Esophagus squamous epithelium (tissue), 5 donors: ENCODE measurements at regions not wholly inside any gene's neighbourhood (a gene's known extent, or its start where the extent isn't known, plus 50 kb on each side); places are given as distances from the start of the nearest gene placed in this dataset.

Experiments used
- DNase-seq: peaks from one replicate; lab custom pipeline; 2025; lab: John Stamatoyannopoulos, UW
- H3K27ac ChIP-seq, 4 donors: fragments of 200-600 bp; sonication (generic); one replicate each; pipeline ENCODE4 v1.5.1; 2016 to 2019; ENCODE audit warnings: mild to moderate bottlenecking in 1 of 4
- H3K27me3 ChIP-seq, 4 donors: fragments of 200-600 bp; sonication (generic); 1 replicate in 3 of 4; 2 replicates in 1 of 4; pipeline versions ENCODE4 v1.5.1 to v1.6.0; 2017 to 2021; ENCODE audit warnings: antibody characterized with exemption in 1 of 4
- H3K36me3 ChIP-seq, 3 donors: fragments of 200-600 bp; sonication (generic); one replicate each; pipeline ENCODE4 v1.5.1; 2016 to 2019
- H3K4me1 ChIP-seq, 3 donors: fragments of 200-600 bp; sonication (generic); one replicate each; pipeline ENCODE4 v1.5.1; 2017 to 2019
- H3K4me3 ChIP-seq, 4 donors: fragments of 200-600 bp; sonication (generic); 1 replicate in 3 of 4; 2 replicates in 1 of 4; pipeline ENCODE4 v1.5.1; 2016 to 2019; ENCODE audit warnings: mild to moderate bottlenecking in 2 of 4, moderate library complexity in 1 of 4
- H3K9me3 ChIP-seq, 3 donors: fragments of 200-600 bp; sonication (generic); one replicate each; pipeline ENCODE4 v1.5.1; 2016 to 2019
- POLR2A ChIP-seq, 4 donors: fragments of 450-650 bp; IDR thresholded peaks; one replicate each; pipeline ENCODE4 v1.6.1; 2017; ENCODE audit warnings: antibody characterized with exemption in 4 of 4, mild to moderate bottlenecking in 4 of 4, moderate library complexity in 3 of 4
- WGBS, 2 donors: methylation state at CpG; one replicate each; pipeline ENCODE4 v1.1.5; 2018; 5-methylcytosine and 5-hydroxymethylcytosine counted together
- intact Hi-C: fragments of 100-400 bp; cut with DNase I; formaldehyde crosslinking; loops from one replicate; pipeline ENCODE4 v1.15.0; 2022
- TF ChIP-seq, protein P1 (sequence below), 6 experiments: fragments of 450-650 bp in 4 of 6; fragments of 200-600 bp in 2 of 6; sonication (generic) in 2 of 6; IDR thresholded peaks; one replicate each; pipeline ENCODE4 v1.5.1; 2016 to 2019; ENCODE audit warnings: antibody characterized with exemption in 6 of 6, mild to moderate bottlenecking in 4 of 6, moderate library complexity in 4 of 6
- donor health status: DM: yes; HTN: yes; CAD: no.

DNA sequence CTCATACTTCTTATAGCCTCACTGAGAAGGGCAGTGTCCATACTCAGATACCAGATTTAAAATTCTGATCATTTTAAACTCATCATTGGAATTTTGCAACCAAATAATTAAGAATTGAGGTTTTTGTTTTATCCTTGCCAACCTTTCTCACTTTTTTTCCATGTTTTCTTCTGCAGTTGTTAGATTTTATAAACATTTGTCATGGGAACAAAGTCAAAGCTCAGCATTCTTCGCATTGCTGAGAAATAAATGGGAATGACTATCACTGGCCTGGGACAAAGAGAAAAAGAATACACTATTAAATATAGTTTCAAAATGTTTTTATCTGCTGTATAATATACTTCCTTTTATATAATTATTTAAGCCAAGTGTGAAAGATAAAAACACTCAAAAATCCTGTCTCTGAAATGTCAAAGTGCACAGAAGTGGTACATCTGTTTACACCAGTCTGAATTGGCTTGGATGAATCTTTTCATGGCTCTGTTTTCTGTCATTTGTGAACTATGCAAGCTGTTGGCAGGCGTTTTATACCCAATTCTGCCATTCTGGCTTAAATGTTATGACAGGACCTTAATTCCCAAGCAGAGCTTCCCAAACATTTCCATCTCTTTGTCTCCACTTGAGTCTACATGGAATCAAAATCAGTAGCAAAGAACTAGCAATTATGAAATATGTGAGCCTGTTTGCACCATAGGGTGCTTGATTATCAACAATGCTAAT, 249.3 kb upstream of the SYT4 start:
- DNase-seq = no peak
- intact Hi-C loops = no loop called here
- Histone ChIP-seq H3K27ac (no peak overlapping the region), H3K4me1 (no peaks in the 10 kb centered on the region), H3K36me3 (no peaks in the 10 kb centered on the region), H3K9me3 (no peaks in the 10 kb centered on the region), H3K27me3 (no peaks in the 10 kb centered on the region), H3K4me3 (no peak overlapping the region)
- TF ChIP-seq POLR2A (IDR thresholded peaks at IDR 0.05) = no peak
- TF ChIP-seq, protein P1, sequence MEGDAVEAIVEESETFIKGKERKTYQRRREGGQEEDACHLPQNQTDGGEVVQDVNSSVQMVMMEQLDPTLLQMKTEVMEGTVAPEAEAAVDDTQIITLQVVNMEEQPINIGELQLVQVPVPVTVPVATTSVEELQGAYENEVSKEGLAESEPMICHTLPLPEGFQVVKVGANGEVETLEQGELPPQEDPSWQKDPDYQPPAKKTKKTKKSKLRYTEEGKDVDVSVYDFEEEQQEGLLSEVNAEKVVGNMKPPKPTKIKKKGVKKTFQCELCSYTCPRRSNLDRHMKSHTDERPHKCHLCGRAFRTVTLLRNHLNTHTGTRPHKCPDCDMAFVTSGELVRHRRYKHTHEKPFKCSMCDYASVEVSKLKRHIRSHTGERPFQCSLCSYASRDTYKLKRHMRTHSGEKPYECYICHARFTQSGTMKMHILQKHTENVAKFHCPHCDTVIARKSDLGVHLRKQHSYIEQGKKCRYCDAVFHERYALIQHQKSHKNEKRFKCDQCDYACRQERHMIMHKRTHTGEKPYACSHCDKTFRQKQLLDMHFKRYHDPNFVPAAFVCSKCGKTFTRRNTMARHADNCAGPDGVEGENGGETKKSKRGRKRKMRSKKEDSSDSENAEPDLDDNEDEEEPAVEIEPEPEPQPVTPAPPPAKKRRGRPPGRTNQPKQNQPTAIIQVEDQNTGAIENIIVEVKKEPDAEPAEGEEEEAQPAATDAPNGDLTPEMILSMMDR (IDR thresholded peaks at IDR 0.05) = no peak
- WGBS, 2 donors = 38 to 42% methylated on average over 2 of the region's 2 CpGs

DNA sequence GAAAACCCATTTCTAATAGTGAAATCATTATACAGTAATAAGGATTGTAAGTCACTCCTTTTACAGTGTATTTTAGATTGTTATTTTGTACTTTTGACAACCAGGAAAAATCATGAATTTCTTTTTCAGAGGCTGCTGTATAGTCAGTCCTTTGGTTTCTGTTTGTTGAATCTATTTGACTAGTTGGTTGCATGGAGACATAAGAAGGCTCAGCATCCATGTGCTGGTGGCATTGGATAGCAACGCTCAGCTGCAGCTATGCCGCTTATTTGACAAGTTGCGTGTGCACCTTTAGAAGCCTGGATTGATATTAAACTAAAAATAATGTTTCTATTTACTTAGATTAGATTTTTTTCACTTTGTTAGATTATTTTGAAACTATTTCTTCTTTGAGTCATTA, 254.1 kb upstream of the SYT4 start:
- 84 to 94% methylated on average over 3 of the region's 3 CpGs for WGBS, 2 donors
- intact Hi-C loops = no loop called here
- no peaks in the 10 kb centered on the region for H3K36me3 ChIP-seq
- H3K27ac ChIP-seq = no peak overlapping the region
- H3K27me3 ChIP-seq = no peaks in the 10 kb centered on the region
- H3K4me1 ChIP-seq = no peaks in the 10 kb centered on the region
- no peak overlapping the region for H3K4me3 ChIP-seq
- TF ChIP-seq, protein P1 (IDR thresholded peaks at IDR 0.05) = no peak
- no peak for TF ChIP-seq POLR2A (IDR thresholded peaks at IDR 0.05)
- no peaks in the 10 kb centered on the region for H3K9me3 ChIP-seq
- no peak for DNase-seq

DNA sequence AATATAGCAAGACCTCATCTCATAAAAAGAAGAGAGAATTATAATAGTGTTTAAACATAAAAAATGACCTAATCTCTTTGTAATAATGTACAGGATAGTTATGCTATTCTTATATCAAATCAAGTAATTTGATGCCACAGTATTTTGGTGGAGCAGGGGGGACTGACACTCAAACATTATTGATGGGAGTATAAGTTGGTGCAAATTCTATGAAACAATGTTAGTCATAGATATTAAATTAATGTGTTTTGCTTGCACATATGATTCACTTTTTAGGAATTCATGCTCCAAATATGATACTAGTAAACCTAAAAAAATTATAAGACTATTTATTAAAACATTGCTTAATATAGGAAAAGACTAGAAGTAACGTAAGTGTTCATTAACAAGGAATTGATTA, 256.1 kb upstream of the SYT4 start:
- no peak for DNase-seq
- H3K4me1 ChIP-seq = no peaks in the 10 kb centered on the region
- H3K9me3 ChIP-seq = no peaks in the 10 kb centered on the region
- H3K27me3 ChIP-seq = no peaks in the 10 kb centered on the region
- no peaks in the 10 kb centered on the region for H3K36me3 ChIP-seq
- TF ChIP-seq POLR2A (IDR thresholded peaks at IDR 0.05) = no peak
- H3K4me3 ChIP-seq = no peak overlapping the region
- WGBS, 2 donors = 68% methylated on average over 1 of the region's 1 CpG
- H3K27ac ChIP-seq = no peak overlapping the region
- intact Hi-C loops = no loop called here

DNA sequence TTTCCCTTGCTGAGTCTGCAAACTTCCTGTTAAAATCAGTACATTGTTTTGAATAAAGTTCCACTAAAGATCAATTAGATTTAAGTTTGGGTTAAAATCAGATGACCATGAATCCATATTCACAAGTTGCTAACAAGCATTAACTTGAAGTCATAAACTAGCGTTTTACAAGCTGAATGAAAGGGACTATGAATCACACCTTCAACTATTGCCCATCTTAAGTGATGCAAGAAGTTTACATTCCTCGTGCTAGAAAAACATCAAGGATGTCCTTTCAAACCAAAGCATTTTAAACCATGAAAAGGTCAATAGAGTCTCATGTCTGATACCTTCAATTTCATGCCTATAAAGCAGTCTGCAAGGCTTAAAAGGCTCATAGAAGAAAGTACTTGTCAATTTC, 257.2 kb upstream of the SYT4 start:
- intact Hi-C loops = no loop called here
- H3K9me3 ChIP-seq = no peaks in the 10 kb centered on the region
- H3K27me3 ChIP-seq = no peaks in the 10 kb centered on the region
- H3K27ac ChIP-seq = no peak overlapping the region
- H3K36me3 ChIP-seq = no peaks in the 10 kb centered on the region
- H3K4me1 ChIP-seq = no peaks in the 10 kb centered on the region
- TF ChIP-seq, protein P1 (IDR thresholded peaks at IDR 0.05) = no peak
- no peak for TF ChIP-seq POLR2A (IDR thresholded peaks at IDR 0.05)
- no peak overlapping the region for H3K4me3 ChIP-seq
- whole genome bisulfite sequencing, 2 donors = 40 to 46% methylated on average over 2 of the region's 2 CpGs
- DNase-seq = no peak

DNA sequence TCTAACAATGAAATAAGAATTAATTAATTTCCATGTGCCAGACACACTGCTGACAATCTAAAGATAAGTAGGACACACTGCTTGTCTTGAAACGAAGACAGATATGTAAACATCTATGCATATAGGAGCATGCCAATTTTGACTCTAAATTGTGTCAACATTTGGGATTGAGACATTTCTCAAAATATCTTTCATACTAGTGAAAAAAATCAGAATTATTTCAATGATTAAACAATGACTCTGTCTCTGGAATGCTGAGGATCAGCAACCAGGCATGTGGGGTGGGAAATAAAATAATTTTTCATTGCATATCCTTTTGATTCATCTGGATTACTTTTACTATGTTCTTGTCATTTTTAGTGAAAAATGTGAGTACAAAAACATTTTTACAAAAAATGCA, 262.6 kb upstream of the SYT4 start:
- H3K36me3 ChIP-seq = no peaks in the 10 kb centered on the region
- no peaks in the 10 kb centered on the region for H3K9me3 ChIP-seq
- 26 to 38% methylated on average over 1 of the region's 1 CpG for WGBS, 2 donors
- H3K4me1 ChIP-seq = no peaks in the 10 kb centered on the region
- no peak overlapping the region for H3K4me3 ChIP-seq
- TF ChIP-seq, protein P1 (IDR thresholded peaks at IDR 0.05) = no peak
- no peak for TF ChIP-seq POLR2A (IDR thresholded peaks at IDR 0.05)
- intact Hi-C loops = no loop called here
- DNase-seq = no peak
- H3K27ac ChIP-seq = no peak overlapping the region
- H3K27me3 ChIP-seq = no peaks in the 10 kb centered on the region
